ENCODE measurements at regions not wholly inside any gene's neighbourhood (a gene's known extent, or its start where the extent isn't known, plus 50 kb on each side); places are given as distances from the start of the nearest gene placed in this dataset.

DNA sequence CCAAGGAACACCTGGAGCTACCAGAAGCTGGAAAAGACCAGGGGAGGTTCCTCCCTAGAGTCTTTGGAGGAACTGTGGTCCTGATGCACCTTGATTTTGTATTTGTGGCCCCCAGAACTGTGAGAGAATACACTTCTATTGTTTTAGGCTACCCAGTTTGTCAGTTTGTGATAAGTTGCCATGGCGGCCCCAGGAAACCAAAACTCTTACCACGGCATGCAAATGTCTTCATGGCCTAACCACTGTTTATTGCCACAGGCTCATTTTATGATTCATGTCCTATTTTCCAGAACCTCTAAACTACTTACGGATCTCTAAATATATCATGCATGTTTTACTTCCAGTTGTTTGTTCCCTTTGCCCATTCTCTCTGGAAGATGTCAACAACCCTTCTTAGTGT, 1250.7 kb upstream of the FAM98A start:
- DNase-seq = no peak
- no peak for TF ChIP-seq POLR2A (IDR thresholded peaks at IDR 0.05)
- TF ChIP-seq, protein P1, sequence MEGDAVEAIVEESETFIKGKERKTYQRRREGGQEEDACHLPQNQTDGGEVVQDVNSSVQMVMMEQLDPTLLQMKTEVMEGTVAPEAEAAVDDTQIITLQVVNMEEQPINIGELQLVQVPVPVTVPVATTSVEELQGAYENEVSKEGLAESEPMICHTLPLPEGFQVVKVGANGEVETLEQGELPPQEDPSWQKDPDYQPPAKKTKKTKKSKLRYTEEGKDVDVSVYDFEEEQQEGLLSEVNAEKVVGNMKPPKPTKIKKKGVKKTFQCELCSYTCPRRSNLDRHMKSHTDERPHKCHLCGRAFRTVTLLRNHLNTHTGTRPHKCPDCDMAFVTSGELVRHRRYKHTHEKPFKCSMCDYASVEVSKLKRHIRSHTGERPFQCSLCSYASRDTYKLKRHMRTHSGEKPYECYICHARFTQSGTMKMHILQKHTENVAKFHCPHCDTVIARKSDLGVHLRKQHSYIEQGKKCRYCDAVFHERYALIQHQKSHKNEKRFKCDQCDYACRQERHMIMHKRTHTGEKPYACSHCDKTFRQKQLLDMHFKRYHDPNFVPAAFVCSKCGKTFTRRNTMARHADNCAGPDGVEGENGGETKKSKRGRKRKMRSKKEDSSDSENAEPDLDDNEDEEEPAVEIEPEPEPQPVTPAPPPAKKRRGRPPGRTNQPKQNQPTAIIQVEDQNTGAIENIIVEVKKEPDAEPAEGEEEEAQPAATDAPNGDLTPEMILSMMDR (IDR thresholded peaks at IDR 0.05) = no peak
- Histone ChIP-seq H3K27ac (no peak overlapping the region), H3K36me3 (no peaks in the 10 kb centered on the region), H3K27me3 (no peaks in the 10 kb centered on the region), H3K4me1 (no peaks in the 10 kb centered on the region), H3K9me3 (no peaks in the 10 kb centered on the region), H3K4me3 (no peak overlapping the region)

DNA sequence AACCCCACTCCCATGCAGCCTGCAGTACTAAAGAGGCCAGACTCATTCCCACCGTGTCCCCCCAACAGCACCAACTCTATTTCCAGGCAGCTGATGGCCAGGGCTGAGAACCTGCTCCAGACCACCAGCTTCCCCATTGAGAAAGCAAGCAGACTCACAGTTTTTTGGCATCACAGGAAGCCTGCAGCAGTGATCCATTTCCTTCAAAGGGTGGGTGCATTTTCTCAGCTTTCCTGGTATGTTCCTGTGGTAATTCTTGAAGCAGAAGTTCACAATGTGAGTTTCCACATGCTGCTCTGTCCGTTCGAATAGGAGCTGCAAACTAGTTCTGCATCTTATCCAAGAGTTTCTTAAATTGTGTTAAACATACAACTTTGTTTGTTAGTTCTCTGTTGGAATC, 1249.6 kb upstream of the FAM98A start:
- DNase-seq = no peak
- TF ChIP-seq, protein P1 (IDR thresholded peaks at IDR 0.05) = no peak
- TF ChIP-seq POLR2A (IDR thresholded peaks at IDR 0.05) = no peak
- H3K4me1 ChIP-seq = no peaks in the 10 kb centered on the region

DNA sequence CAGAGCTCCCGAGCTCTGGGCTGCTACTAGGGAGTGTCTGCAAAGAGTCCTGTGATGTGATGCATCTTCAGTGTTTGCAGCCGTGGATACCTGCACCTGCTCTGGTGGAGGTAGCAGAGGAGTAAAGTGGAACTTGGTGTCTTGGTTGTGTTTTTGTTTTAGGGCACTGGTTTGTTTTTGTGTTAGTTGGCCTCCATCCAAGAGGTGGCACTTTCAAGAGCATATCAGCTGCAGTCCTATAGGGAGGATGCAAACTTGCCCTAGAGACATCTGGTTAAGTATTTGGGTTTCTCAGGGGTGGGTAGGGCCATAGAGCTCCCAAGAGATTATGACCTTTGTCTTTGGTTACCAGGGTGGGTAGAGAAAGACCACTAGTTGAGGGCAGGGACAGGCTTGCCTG, 1249.0 kb upstream of the FAM98A start:
- H3K4me1 ChIP-seq = no peaks in the 10 kb centered on the region
- no peaks in the 10 kb centered on the region for H3K36me3 ChIP-seq
- TF ChIP-seq POLR2A (IDR thresholded peaks at IDR 0.05) = no peak
- TF ChIP-seq, protein P1 (IDR thresholded peaks at IDR 0.05) = no peak
- DNase-seq = no peak
- no peak overlapping the region for H3K4me3 ChIP-seq
- no peaks in the 10 kb centered on the region for H3K9me3 ChIP-seq
- no peak overlapping the region for H3K27ac ChIP-seq
- no peaks in the 10 kb centered on the region for H3K27me3 ChIP-seq

More for the DNA sequence above, 1249.6 kb upstream of the FAM98A start:
- Histone ChIP-seq H3K27ac (no peak overlapping the region), H3K9me3 (no peaks in the 10 kb centered on the region), H3K36me3 (no peaks in the 10 kb centered on the region), H3K27me3 (no peaks in the 10 kb centered on the region), H3K4me3 (no peak overlapping the region)

DNA sequence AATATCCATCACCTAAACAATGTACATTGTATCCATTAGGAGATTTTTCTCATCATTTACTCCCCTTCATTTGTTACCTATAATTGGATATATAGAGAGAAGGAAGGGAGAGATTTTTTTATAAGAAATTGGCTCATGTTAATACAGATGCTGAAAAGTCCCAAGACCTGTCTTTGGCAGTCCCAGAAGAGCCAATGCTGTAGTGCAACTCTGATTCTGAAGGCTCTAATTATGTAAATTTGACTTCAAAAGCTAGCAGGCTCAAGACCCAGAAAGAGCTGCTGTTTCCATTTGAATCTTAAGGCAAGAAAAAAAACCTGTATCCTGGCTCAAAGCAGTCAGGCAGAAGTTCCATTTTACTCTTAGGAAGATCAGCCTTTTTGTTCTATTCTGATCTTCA, 1245.5 kb upstream of the FAM98A start:
- TF ChIP-seq, protein P1 (IDR thresholded peaks at IDR 0.05) = no peak
- TF ChIP-seq POLR2A (IDR thresholded peaks at IDR 0.05) = no peak
- no peaks in the 10 kb centered on the region for H3K36me3 ChIP-seq
- H3K27me3 ChIP-seq = no peaks in the 10 kb centered on the region
- no peak overlapping the region for H3K4me3 ChIP-seq
- H3K9me3 ChIP-seq = no peaks in the 10 kb centered on the region
- no peak overlapping the region for H3K27ac ChIP-seq
- no peak for DNase-seq
- no peaks in the 10 kb centered on the region for H3K4me1 ChIP-seq

DNA sequence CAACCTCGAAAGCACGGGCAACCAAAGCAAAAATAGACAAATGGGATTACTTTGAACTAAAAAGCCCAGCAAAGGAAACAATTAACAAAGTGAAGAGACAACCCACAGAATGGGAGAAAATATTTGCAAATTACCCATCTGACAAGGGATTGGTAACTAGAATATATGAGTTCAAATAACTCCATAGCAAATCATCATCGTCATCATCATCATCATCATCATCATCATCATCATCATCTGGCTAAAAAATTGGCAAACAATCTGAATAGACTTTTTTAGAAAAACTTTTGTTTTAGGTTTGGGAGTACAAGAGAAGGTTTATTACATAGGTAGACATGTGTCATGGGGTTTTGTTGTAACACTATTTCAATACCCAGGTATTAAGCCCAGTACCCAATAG, 1239.3 kb upstream of the FAM98A start:
- Histone ChIP-seq H3K9me3 (no peaks in the 10 kb centered on the region), H3K36me3 (no peaks in the 10 kb centered on the region), H3K27ac (no peak overlapping the region), H3K4me1 (no peaks in the 10 kb centered on the region), H3K4me3 (no peak overlapping the region), H3K27me3 (no peaks in the 10 kb centered on the region)
- TF ChIP-seq, protein P1 (IDR thresholded peaks at IDR 0.05) = no peak
- no peak for DNase-seq

DNA sequence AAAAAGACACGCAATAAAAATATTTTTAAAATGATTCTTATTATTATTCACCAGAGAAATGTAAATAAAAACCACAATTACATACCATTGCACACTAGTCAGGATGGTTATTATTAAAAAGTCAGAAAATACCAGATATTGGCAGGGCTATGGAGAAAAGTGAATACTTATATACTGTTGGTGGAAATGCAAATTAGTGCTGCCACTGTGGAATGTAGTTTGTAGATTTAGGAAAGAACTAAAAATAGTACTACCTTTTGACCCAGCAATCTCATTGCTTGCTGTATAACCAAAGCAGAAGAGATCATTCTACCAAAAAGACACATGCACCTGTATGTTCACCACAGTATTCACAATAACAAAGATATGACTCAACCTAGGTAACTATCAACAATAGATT, 1237.3 kb upstream of the FAM98A start:
- DNase-seq = no peak

More for the DNA sequence above, 1237.3 kb upstream of the FAM98A start:
- Histone ChIP-seq H3K27ac (no peak overlapping the region), H3K27me3 (no peaks in the 10 kb centered on the region), H3K4me3 (no peak overlapping the region), H3K36me3 (no peaks in the 10 kb centered on the region), H3K4me1 (no peaks in the 10 kb centered on the region), H3K9me3 (no peaks in the 10 kb centered on the region)
- TF ChIP-seq POLR2A (IDR thresholded peaks at IDR 0.05) = no peak
- TF ChIP-seq, protein P1 (IDR thresholded peaks at IDR 0.05) = no peak
